LNCaP clone FGC (cell line): ENCODE measurements at regions not wholly inside any gene's neighbourhood (a gene's known extent, or its start where the extent isn't known, plus 50 kb on each side); places are given as distances from the start of the nearest gene placed in this dataset.
A peak's percentile ranks its signal among the peaks of the same experiment; 100 is the strongest.
"Not testable (repeated sequence)": the region's sequence is repeated elsewhere in the genome, so short reads cannot be mapped to it uniquely, and the experiment has no call there.

ENCODE experiments used
- DNase-seq: peaks from one replicate; pipeline ENCODE4 v3.0.0-alpha.2; 2011; ENCODE audit warnings: low read depth
- H3K4me3 ChIP-seq: 2 replicates; pipeline ENCODE4 v1.5.1; 2011; ENCODE audit warnings: mild to moderate bottlenecking, low read depth, low read length, control low read depth
- TF ChIP-seq, protein P1 (sequence below): IDR thresholded peaks from 2 replicates; pipeline ENCODE4 v1.5.1; 2012; ENCODE audit warnings: mild to moderate bottlenecking; ENCODE audit not compliant: control insufficient read depth, insufficient read depth; ENCODE audit errors: extremely low read depth

DNA sequence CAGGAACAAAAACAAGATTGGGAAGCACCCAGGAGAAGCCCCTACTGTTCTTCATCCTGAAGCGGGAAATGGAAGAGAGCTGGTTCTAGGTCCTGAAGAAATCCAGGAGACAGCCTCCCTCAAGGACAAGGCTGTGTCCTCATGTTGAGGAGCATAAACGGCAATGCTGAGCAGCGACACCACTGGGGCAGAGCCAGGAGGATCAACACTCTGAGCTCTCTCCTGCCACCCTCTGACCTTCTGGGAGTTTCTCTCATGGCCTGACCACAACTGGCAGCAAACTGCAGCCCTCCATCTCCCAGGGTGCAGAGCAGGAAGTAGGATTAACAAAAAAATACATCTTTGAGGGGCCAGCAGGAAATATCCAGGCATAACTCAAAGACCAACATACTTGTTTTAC lies 1292.2 kb upstream of the TMEM132C start:
- no peak for DNase-seq
- TF ChIP-seq, protein P1, sequence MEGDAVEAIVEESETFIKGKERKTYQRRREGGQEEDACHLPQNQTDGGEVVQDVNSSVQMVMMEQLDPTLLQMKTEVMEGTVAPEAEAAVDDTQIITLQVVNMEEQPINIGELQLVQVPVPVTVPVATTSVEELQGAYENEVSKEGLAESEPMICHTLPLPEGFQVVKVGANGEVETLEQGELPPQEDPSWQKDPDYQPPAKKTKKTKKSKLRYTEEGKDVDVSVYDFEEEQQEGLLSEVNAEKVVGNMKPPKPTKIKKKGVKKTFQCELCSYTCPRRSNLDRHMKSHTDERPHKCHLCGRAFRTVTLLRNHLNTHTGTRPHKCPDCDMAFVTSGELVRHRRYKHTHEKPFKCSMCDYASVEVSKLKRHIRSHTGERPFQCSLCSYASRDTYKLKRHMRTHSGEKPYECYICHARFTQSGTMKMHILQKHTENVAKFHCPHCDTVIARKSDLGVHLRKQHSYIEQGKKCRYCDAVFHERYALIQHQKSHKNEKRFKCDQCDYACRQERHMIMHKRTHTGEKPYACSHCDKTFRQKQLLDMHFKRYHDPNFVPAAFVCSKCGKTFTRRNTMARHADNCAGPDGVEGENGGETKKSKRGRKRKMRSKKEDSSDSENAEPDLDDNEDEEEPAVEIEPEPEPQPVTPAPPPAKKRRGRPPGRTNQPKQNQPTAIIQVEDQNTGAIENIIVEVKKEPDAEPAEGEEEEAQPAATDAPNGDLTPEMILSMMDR, result peak; percentile 51
- no peak overlapping the region for H3K4me3 ChIP-seq

DNA sequence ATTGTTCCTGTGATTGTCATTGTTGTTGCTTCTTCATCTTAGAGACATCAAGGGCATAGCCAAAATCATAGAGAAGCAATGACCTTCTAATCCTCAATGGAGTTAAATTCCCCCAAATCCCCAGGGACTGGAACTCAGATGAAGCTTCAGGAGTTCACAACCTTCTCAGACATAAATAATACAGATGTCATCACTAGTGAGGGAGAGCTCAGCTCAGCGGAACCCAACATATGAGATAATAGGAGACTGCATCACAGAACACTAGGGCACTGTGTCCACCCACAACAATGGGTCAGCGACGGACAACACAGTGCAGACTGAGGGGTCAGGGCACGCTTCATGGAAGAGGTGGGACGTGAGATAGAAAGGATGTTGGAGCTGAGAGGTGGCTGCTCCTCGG lies 1290.4 kb upstream of the TMEM132C start:
- no peak overlapping the region for H3K4me3 ChIP-seq
- DNase-seq, result no peak
- TF ChIP-seq, protein P1, result no peak

DNA sequence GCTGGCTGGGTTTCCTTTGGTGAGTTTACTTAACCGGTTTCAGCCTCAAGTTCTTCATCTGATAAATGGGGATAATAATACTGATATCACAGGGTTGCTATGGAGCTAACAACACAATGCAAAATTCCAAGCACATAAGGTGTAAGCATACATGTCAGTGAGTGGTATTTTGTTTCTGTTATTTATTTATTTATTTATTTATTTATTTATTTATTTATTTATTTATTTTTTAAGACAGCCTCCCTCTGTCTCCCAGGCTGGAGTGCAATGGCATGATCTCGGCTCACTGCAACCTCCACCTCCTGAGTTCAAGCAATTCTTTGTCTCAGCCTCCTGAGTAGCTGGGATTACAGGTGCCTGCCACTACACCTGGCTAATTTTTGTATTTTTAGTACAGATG lies 1287.4 kb upstream of the TMEM132C start:
- not testable (repeated sequence) for H3K4me3 ChIP-seq, DNase-seq

DNA sequence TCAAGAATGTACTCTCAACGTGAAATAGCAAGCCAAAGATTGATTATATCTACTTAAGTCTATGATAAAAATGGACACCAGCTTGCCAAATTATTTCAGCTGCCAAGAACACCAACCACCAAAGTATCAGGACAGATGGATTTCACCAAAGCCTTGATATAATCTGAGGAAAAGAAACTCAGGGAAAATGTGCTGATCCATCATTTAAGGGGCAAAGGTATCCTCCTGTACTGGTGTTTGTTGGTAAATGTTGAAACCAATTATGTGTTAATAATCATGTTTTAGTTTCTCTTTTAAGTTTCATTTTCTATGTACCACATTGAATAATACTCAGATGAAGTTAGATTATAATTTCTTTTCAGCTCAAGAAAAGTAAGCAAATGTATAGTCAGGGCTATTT lies 1284.3 kb upstream of the TMEM132C start:
- no peak for DNase-seq
- H3K4me3 ChIP-seq, result no peak overlapping the region
- TF ChIP-seq, protein P1, result no peak

DNA sequence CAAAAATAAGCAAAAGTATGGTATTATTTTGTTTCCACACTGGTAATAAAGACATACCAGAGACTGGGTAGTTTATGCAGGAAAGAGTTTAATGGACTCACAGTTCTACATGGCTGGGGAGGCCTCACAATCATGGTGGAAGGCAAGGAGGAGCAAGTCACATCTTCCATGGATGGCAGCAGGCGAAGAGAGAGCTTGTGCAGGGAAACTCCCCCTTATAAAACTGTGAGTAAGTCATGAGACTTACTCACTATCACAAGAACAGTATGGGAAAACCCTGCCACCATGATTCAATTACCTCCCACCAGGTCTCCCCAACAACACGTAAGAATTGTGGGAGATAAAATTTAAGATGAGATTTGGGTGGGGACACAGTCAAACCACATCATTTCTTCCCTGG lies 1283.2 kb upstream of the TMEM132C start:
- not testable (repeated sequence) for H3K4me3 ChIP-seq, DNase-seq

DNA sequence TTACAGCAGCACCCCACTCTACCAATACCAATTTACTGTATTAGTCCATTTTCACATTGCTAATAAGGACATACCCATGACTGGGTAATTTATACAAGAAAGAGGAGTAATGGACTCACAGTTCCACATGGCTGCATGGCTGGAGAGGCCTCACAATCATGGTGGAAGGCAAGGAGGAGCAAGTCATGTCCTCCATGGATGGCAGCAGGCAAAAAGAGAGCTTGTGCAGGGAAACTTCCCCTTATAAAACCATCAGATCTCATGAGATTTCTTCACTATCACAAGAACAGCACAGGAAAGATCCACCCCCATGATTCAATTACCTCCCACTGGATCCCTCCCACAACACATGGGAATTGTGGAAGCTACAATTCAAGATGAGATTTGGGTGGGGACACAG lies 1281.3 kb upstream of the TMEM132C start:
- not testable (repeated sequence) for H3K4me3 ChIP-seq, DNase-seq

DNA sequence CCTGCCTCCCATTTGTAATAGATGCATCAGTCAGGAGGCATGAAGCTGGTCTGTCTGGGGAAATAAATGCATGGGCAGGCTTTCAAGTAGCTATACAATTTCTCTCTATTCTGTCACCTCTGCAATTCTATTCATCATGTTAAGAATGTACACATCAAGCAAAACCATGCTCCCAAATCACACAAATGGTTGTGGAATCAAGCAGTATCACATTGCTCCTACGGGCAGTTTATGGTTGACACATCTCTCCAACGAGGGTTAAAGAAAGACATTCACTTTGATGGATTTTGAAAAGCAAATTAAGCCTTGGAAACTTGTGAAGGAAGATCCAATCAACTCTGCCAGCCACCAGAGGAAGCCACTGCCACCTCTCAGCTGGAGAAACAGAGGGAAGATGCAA lies 1277.4 kb upstream of the TMEM132C start:
- H3K4me3 ChIP-seq, result no peak overlapping the region
- no peak for DNase-seq
- TF ChIP-seq, protein P1, result no peak

DNA sequence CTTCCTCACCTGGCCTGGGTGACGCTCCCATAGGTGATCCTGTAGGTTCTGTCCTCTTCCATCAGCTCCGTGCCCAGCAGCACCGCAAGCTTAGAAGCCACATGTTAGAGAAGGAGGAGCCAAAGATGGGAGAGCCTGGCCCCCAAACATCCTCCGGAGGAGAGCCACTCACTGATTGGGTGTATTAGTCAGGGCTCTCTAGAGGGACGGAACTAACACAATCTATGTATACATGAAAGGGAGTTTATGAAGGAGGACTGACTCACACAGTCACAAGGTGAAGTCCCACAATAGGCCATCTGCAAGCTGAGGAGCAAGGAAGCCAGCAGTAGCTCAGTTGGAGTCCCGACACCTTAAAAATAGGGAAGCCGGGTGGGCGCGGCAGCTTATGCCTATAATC lies 1273.1 kb upstream of the TMEM132C start:
- TF ChIP-seq, protein P1, result no peak
- no peak for DNase-seq
- H3K4me3 ChIP-seq, result no peak overlapping the region

DNA sequence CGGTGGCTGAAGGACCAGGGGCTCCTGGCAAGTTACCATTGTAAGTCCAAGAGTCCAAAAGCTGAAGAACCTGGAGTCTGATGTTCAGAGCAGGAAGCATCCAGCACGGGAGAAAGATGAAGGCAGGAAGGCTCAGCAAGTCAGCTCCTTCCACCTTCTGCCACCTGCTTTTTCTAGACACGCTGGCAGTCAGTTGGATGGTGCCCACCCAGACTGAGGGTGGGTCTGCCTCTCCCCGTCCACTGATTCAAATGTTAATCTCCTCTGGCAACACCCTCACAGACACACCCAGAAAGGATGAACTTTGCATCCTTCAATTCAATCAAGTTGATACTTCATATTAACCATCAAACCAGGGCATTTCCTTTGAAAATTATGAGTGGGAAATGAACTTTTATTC lies 1272.4 kb upstream of the TMEM132C start:
- no peak for DNase-seq
- TF ChIP-seq, protein P1, result no peak
- no peak overlapping the region for H3K4me3 ChIP-seq
